HCT116 (cell line): ENCODE measurements at regions not wholly inside any gene's neighbourhood (a gene's known extent, or its start where the extent isn't known, plus 50 kb on each side); places are given as distances from the start of the nearest gene placed in this dataset.

Experiments used
- ATAC-seq: fragments of 200-7000 bp; cut with Tn5 transposase; 2 replicates; pipeline ENCODE4 v1.9.1; 2020; ENCODE audit warnings: mild to moderate bottlenecking, moderate library complexity
- BruUV-seq: library from RNA; stranded (reverse); fragments of 400-500 nt; replicated peaks from 2 replicates; lab custom pipeline; 2021; lab: Mats Ljungman, UMichigan
- CTCF ChIA-PET: fragments of 300-600 bp; sonication (Branson Sonifier 250); formaldehyde crosslinking; loops from one replicate; lab custom pipeline; 2021; ENCODE audit warnings: antibody characterized with exemption; lab: Charles Lee
- POLR2A ChIA-PET: fragments of 300-600, 350-600 bp; sonication (Branson Sonifier 250); formaldehyde crosslinking; loops from one replicate; lab custom pipeline; 2021; ENCODE audit warnings: antibody characterized with exemption; lab: Charles Lee
- RAD21 ChIA-PET, 2 experiments: fragments of 300-600 bp; sonication (Branson Sonifier 250); formaldehyde crosslinking; loops; one replicate each; lab custom pipeline; 2023; ENCODE audit warnings: low total read pairs in 2 of 2; ENCODE audit not compliant: uncharacterized antibody in 2 of 2, unreplicated experiment in 2 of 2, low non-redundant PET in 1 of 2; lab: Charles Lee
- DNase-seq: peaks from one replicate; pipeline ENCODE4 v3.0.0-alpha.2; 2010; ENCODE audit warnings: low read depth, low spot score
- H2AFZ ChIP-seq: fragments of 200-600 bp; shearing (Covaris generic), sonication (generic); 2 replicates; pipeline ENCODE4 v1.6.1; 2017; ENCODE audit warnings: low read depth, mixed run types, mixed read lengths, antibody characterized with exemption, low read length; ENCODE audit not compliant: poor library complexity, severe bottlenecking
- H3K27ac ChIP-seq: 2 replicates; pipeline ENCODE4 v1.5.1; 2012; ENCODE audit warnings: low read depth, low read length
- H3K27me3 ChIP-seq: fragments of 200-600 bp; sonication (generic); 2 replicates; pipeline ENCODE4 v1.6.1; 2016; ENCODE audit warnings: mixed run types, low read length, mixed read lengths; ENCODE audit not compliant: insufficient read depth
- H3K36me3 ChIP-seq, 2 experiments: fragments of 200-500 bp in 1 of 2; fragments of 200-600 bp in 1 of 2; sonication (Bioruptor generic) in 1 of 2; sonication (generic) in 1 of 2; 2 replicates each; pipeline versions ENCODE4 v1.5.1 to v1.6.1; 2014 to 2016; ENCODE audit warnings: low read length in 2 of 2, inconsistent platforms in 1 of 2, mixed read lengths in 1 of 2, mixed run types in 1 of 2; ENCODE audit not compliant: insufficient read depth in 2 of 2, control insufficient read depth in 1 of 2
- H3K4me1 ChIP-seq, 2 experiments: fragments of 200-600 bp in 1 of 2; sonication (generic) in 1 of 2; 2 replicates each; pipeline versions ENCODE4 v1.5.1 to v1.6.1; 2012 to 2017; ENCODE audit warnings: low read length in 2 of 2, inconsistent platforms in 1 of 2, mild to moderate bottlenecking in 1 of 2, mixed read lengths in 1 of 2, mixed run types in 1 of 2, moderate library complexity in 1 of 2; ENCODE audit not compliant: insufficient read depth in 2 of 2, control insufficient read depth in 1 of 2
- H3K4me2 ChIP-seq: fragments of 200-600 bp; sonication (generic); 2 replicates; pipeline ENCODE4 v1.6.1; 2017; ENCODE audit warnings: mixed run types, low read length, mixed read lengths
- H3K4me3 ChIP-seq, 2 experiments: fragments of 200-600 bp in 1 of 2; sonication (generic) in 1 of 2; replicated peaks in 1 of 2; 2 replicates each; pipeline ENCODE4 v1.5.1; 2011 to 2016; ENCODE audit warnings: low read length in 2 of 2, control low read depth in 1 of 2, low read depth in 1 of 2, mild to moderate bottlenecking in 1 of 2, mixed read lengths in 1 of 2, mixed run types in 1 of 2
- H3K79me2 ChIP-seq: fragments of 200-600 bp; sonication (generic); 2 replicates; pipeline ENCODE4 v1.6.1; 2017; ENCODE audit warnings: mild to moderate bottlenecking, mixed run types, low read length, moderate library complexity, mixed read lengths; ENCODE audit not compliant: insufficient read depth
- H3K9ac ChIP-seq: fragments of 200-600 bp; sonication (generic); 2 replicates; pipeline ENCODE4 v1.6.1; 2016; ENCODE audit warnings: low read length, mixed read lengths
- H3K9me2 ChIP-seq: fragments of 200-600 bp; sonication (generic), shearing (Covaris generic); 2 replicates; pipeline ENCODE4 v1.6.1; 2017; ENCODE audit warnings: mixed run types, mild to moderate bottlenecking, moderate library complexity; ENCODE audit not compliant: insufficient read depth
- H3K9me3 ChIP-seq, 2 experiments: fragments of 200-500 bp in 1 of 2; fragments of 200-600 bp in 1 of 2; sonication (Bioruptor generic) in 1 of 2; sonication (generic) in 1 of 2; 2 replicates each; pipeline ENCODE4 v1.6.1; 2014 to 2017; ENCODE audit warnings: low read length in 2 of 2, mixed read lengths in 2 of 2, inconsistent platforms in 1 of 2, low read depth in 1 of 2, mild to moderate bottlenecking in 1 of 2, mixed run types in 1 of 2, moderate library complexity in 1 of 2; ENCODE audit not compliant: control insufficient read depth in 1 of 2, insufficient read depth in 1 of 2
- H4K20me1 ChIP-seq: fragments of 200-600 bp; sonication (generic), shearing (Covaris generic); 2 replicates; pipeline ENCODE4 v1.6.1; 2017; ENCODE audit warnings: mixed run types, mild to moderate bottlenecking, moderate library complexity; ENCODE audit not compliant: insufficient read depth
- ATF3 ChIP-seq: IDR thresholded peaks from 2 replicates; pipeline ENCODE4 v1.6.1; 2012
- CTCF ChIP-seq, 3 experiments: fragments of 200-600 bp in 1 of 3; sonication (generic) in 1 of 3; IDR thresholded peaks in 2 of 3; conservative IDR thresholded peaks in 1 of 3; 2 replicates each; pipeline ENCODE4 v1.5.1; 2012 to 2017; ENCODE audit warnings: low read depth in 2 of 3, low read length in 2 of 3, antibody characterized with exemption in 1 of 3, borderline replicate concordance in 1 of 3, control low read depth in 1 of 3, mild to moderate bottlenecking in 1 of 3, mixed read lengths in 1 of 3, mixed run types in 1 of 3, moderate library complexity in 1 of 3; ENCODE audit not compliant: insufficient read depth in 1 of 3
- ELF1 ChIP-seq: IDR thresholded peaks from 2 replicates; pipeline ENCODE4 v1.6.1; 2012; ENCODE audit warnings: low read depth, borderline replicate concordance
- FOSL1 ChIP-seq: IDR thresholded peaks from 2 replicates; pipeline ENCODE4 v1.6.1; 2012; ENCODE audit warnings: low read depth
- MAX ChIP-seq: IDR thresholded peaks from 2 replicates; pipeline ENCODE4 v1.6.1; 2012
- POLR2A ChIP-seq: IDR thresholded peaks from 2 replicates; pipeline ENCODE4 v1.7.0; 2011; ENCODE audit warnings: borderline replicate concordance; ENCODE audit not compliant: insufficient read depth, insufficient read length; ENCODE audit errors: extremely low read depth
- POLR2AphosphoS5 ChIP-seq: IDR thresholded peaks from 2 replicates; pipeline ENCODE4 v1.6.1; 2011; ENCODE audit warnings: mild to moderate bottlenecking, low read depth, low read length, moderate library complexity
- TCF7L2 ChIP-seq: IDR thresholded peaks from 2 replicates; pipeline ENCODE4 v1.7.0; 2011; ENCODE audit warnings: borderline replicate concordance, inconsistent platforms; ENCODE audit not compliant: insufficient read depth, insufficient read length; ENCODE audit errors: extremely low read depth
- ZBTB33 ChIP-seq: IDR thresholded peaks from 2 replicates; pipeline ENCODE4 v1.6.1; 2011; ENCODE audit warnings: mild to moderate bottlenecking, low read length, moderate library complexity; ENCODE audit not compliant: insufficient replicate concordance; ENCODE audit errors: extremely low read depth
- ZFX ChIP-seq: fragments of 450-650 bp; IDR thresholded peaks from 2 replicates; pipeline ENCODE4 v1.6.1; 2017
- intact Hi-C: fragments of 100-400 bp; cut with micrococcal nuclease; formaldehyde crosslinking; loops from 2 replicates; pipeline ENCODE4 v1.10.0; 2022

DNA sequence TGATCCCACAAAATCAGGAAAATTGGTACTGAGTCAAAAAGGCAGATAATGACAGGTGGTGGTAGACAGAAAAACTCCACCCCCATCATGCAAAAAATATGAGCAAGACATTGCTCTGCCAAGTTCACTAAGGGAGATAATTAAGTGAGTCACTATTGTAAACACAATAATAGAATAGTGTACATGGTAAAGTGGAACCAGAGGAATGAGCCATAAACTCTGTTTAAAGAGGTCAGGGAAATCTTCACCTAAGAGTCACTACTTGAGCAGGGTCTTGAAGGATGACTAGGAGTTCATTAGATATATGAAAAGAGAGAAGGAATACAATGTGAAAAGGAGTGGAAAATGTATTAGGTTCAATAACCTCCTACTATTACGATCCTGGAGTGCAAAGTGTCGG lies 213.4 kb upstream of the PEX5L start:
- no peak for ATAC-seq
- POLR2A ChIA-PET: no interaction called here

DNA sequence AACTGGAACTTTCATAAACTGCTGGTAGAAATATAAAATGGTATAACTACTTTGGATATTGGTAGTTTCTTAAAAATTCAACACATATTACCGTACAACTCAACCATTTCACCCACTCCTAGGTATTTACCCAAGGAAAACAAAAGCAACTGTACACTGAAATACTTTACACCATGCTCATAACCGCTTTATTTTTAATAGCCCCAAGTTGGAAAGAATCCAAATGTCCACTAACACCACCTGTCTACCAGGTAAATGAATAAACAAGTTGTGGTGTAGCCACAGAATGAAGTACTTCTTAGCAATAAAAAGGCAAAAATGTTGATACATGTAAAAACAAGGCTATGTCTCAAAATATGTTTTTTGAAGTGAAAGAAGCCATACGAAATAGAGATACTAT lies 215.9 kb upstream of the PEX5L start:
- intact Hi-C loops: no loop called here
- no peaks in the 10 kb centered on the region for H3K4me1 ChIP-seq
- H3K36me3 ChIP-seq: no peaks in the 10 kb centered on the region
- ChIA-PET CTCF (no interaction called here), RAD21 (no interaction called here), POLR2A (no interaction called here)
- H4K20me1 ChIP-seq: no peaks in the 10 kb centered on the region
- ATAC-seq (no peak), DNase-seq (no peak)
- no peak overlapping the region for H3K9ac ChIP-seq
- no peak overlapping the region for H3K27ac ChIP-seq
- H3K4me2 ChIP-seq: no peak overlapping the region
- no peak overlapping the region for H3K4me3 ChIP-seq
- no TSS peak for BruUV-seq
- H3K9me3 ChIP-seq: no peaks in the 10 kb centered on the region
- H2AFZ ChIP-seq: no peak overlapping the region
- no peaks in the 10 kb centered on the region for H3K79me2 ChIP-seq
- H3K27me3 ChIP-seq: no peaks in the 10 kb centered on the region
- no peaks in the 10 kb centered on the region for H3K9me2 ChIP-seq
- no peak for TF ChIP-seq CTCF (IDR thresholded peaks at IDR 0.05 in 2 of 3, conservative IDR thresholded peaks at IDR 0.05 in 1 of 3; ENCODE audit: borderline replicate concordance in 1 of 3, insufficient read depth in 1 of 3, low read depth in 2 of 3, low read length in 2 of 3)
- TF ChIP-seq FOSL1: no peak
- no peak for TF ChIP-seq ATF3
- TF ChIP-seq POLR2A: no peak
- TF ChIP-seq POLR2AphosphoS5: no peak
- no peak for TF ChIP-seq ZBTB33
- no peak for TF ChIP-seq ZFX
- TF ChIP-seq MAX: no peak

More for the DNA sequence above, 213.4 kb upstream of the PEX5L start:
- Histone ChIP-seq H4K20me1 (no peaks in the 10 kb centered on the region), H3K9me3 (no peaks in the 10 kb centered on the region), H3K9me2 (no peaks in the 10 kb centered on the region), H3K27ac (no peak overlapping the region), H3K4me2 (no peak overlapping the region), H3K79me2 (no peaks in the 10 kb centered on the region), H3K4me1 (no peaks in the 10 kb centered on the region), H2AFZ (no peak overlapping the region), H3K4me3 (no peak overlapping the region), H3K9ac (no peak overlapping the region), H3K27me3 (no peaks in the 10 kb centered on the region), H3K36me3 (no peaks in the 10 kb centered on the region)
- no peak for DNase-seq
- ChIA-PET RAD21 (no interaction called here), CTCF (no interaction called here)
- TF ChIP-seq TCF7L2: no peak
- TF ChIP-seq FOSL1: no peak
- no peak for TF ChIP-seq CTCF (IDR thresholded peaks at IDR 0.05 in 2 of 3, conservative IDR thresholded peaks at IDR 0.05 in 1 of 3; ENCODE audit: borderline replicate concordance in 1 of 3, insufficient read depth in 1 of 3, low read depth in 2 of 3, low read length in 2 of 3)
- TF ChIP-seq ELF1: no peak
- intact Hi-C loops: no loop called here
- no TSS peak for BruUV-seq
